ENCODE measurements at regions not wholly inside any gene's neighbourhood (a gene's known extent, or its start where the extent isn't known, plus 50 kb on each side); places are given as distances from the start of the nearest gene placed in this dataset.

DNA sequence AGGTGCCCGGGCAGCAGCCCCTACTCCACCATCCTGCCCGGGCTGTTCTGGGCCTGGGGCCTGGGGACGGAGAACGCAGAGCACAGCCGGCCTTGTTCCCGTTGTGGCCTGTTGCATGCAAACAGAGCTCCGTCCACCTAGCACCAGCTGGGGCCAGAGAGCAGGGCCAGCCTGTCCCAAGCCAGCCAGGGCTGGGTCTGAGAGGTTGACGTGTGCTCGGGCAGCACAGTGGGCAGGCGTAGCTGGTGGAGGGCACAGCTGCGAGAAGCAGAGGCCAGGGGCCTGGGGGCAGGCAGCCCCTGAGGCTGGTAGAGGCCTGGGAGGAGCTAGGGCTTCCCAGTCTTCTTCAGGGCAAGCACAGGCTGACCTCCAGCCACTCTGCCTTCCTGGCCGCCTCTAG, 1192.6 kb downstream of the BRD1 start:
- TF ChIP-seq SMAD1 (CRISPR knock-in tag; IDR thresholded peaks at IDR 0.05; ENCODE audit: borderline replicate concordance, low read depth) (no peak), NCOA1 (CRISPR knock-in tag; IDR thresholded peaks at IDR 0.05) (no peak), ZSCAN20 (CRISPR knock-in tag; IDR thresholded peaks at IDR 0.05; ENCODE audit: borderline replicate concordance) (no peak)

Data from HepG2 (cell line).